Endodermal cell (in vitro differentiated cells): ENCODE measurements at regions not wholly inside any gene's neighbourhood (a gene's known extent, or its start where the extent isn't known, plus 50 kb on each side); places are given as distances from the start of the nearest gene placed in this dataset.

Source experiments
- DNase-seq: peaks from one replicate; pipeline ENCODE4 v3.0.0-alpha.2; 2017
- H3K27ac ChIP-seq: 2 replicates; pipeline ENCODE4 v1.5.1; 2013; ENCODE audit warnings: mild to moderate bottlenecking, low read depth, low read length, moderate library complexity
- H3K27me3 ChIP-seq: 2 replicates; pipeline ENCODE4 v1.6.1; 2013; ENCODE audit warnings: mild to moderate bottlenecking, low read length, moderate library complexity; ENCODE audit not compliant: insufficient read depth, control insufficient read depth, poor library complexity, severe bottlenecking
- H3K36me3 ChIP-seq: 2 replicates; pipeline ENCODE4 v1.7.0; 2013; ENCODE audit warnings: mild to moderate bottlenecking, low read length, moderate library complexity; ENCODE audit not compliant: control insufficient read depth, insufficient read depth
- H3K4me1 ChIP-seq: one replicate; pipeline ENCODE4 v1.7.0; 2013; ENCODE audit warnings: low read length; ENCODE audit not compliant: control insufficient read depth, insufficient read depth
- H3K4me3 ChIP-seq: 2 replicates; pipeline ENCODE4 v1.5.1; 2013; ENCODE audit warnings: mild to moderate bottlenecking, low read length, moderate library complexity
- H3K9ac ChIP-seq: 2 replicates; pipeline ENCODE4 v1.6.1; 2013; ENCODE audit warnings: mild to moderate bottlenecking, low read length, moderate library complexity; ENCODE audit not compliant: poor library complexity, severe bottlenecking; ENCODE audit errors: extremely low read depth
- H3K9me3 ChIP-seq: 2 replicates; pipeline ENCODE4 v1.6.1; 2013; ENCODE audit warnings: mild to moderate bottlenecking, low read length, moderate library complexity; ENCODE audit not compliant: control insufficient read depth
- H3K27ac Mint-ChIP-seq: 2 replicates; pipeline ENCODE4 v1.8.0; 2020; ENCODE audit warnings: mixed read lengths
- H3K27me3 Mint-ChIP-seq: 2 replicates; pipeline ENCODE4 v1.8.0; 2021; ENCODE audit warnings: mild to moderate bottlenecking, mixed read lengths; ENCODE audit not compliant: insufficient read depth
- H3K36me3 Mint-ChIP-seq: 2 replicates; pipeline ENCODE4 v1.8.0; 2020; ENCODE audit warnings: low read depth, mixed read lengths
- H3K4me1 Mint-ChIP-seq: 2 replicates; pipeline ENCODE4 v1.8.0; 2020; ENCODE audit warnings: mixed read lengths
- H3K4me3 Mint-ChIP-seq: 2 replicates; pipeline ENCODE4 v1.8.0; 2020; ENCODE audit warnings: mild to moderate bottlenecking, moderate library complexity, mixed read lengths
- H3K9me3 Mint-ChIP-seq: 2 replicates; pipeline ENCODE4 v1.8.0; 2020; ENCODE audit warnings: mild to moderate bottlenecking, mixed read lengths
- WGBS, 2 experiments: methylation state at CpG; one replicate each; pipeline versions ENCODE4 v1.1.5 to v1.1.7; 2013; ENCODE audit warnings: missing lambda C conversion rate in 2 of 2, mixed read lengths in 1 of 2; ENCODE audit not compliant: insufficient coverage in 1 of 2, insufficient read length in 1 of 2; 5-methylcytosine and 5-hydroxymethylcytosine counted together
- TF ChIP-seq, protein P1 (sequence below): fragments of 200-600 bp; sonication (generic); conservative IDR thresholded peaks from 2 replicates; pipeline ENCODE4 v1.5.0; 2021; ENCODE audit warnings: antibody characterized with exemption, mild to moderate bottlenecking

DNA sequence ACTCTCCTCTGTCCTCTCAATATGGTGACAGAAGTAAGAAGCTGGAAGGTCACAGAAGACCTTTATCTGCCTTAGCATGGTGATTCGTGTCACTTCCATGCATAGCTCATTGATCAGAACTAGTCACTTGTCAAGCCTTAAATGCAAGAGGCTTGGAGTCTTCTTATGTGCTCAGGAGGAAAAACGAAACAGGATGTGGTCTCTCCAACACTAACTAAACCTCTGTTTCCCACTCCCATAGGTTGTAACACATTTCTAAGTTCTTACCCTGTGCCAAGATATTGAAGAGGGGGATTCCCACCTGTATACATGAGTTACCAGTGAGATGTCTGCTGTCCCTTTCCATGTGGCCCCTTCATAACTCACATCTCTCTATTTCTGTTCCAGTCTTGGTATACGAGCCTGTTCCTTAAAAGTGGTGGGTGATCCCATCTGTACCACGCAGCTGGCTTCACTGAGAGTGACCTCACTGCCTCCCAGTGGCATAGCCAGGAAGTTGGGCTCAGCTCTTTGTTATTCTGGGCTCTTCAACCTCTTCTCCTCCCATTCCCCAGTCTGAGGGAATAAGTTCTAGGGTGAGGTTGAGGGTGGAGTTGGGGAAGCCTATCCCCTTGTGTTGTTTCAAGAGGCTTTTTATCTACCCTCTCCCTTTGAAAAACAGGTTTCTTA lies 203.2 kb upstream of the PPP2R3A start:
- no peaks in the 10 kb centered on the region for H3K27me3 Mint-ChIP-seq
- Histone ChIP-seq H3K27ac (no peak overlapping the region), H3K36me3 (no peaks in the 10 kb centered on the region), H3K9ac (no peak overlapping the region), H3K4me1 (no peaks in the 10 kb centered on the region), H3K27me3 (no peaks in the 10 kb centered on the region), H3K4me3 (no peak overlapping the region), H3K9me3 (no peaks in the 10 kb centered on the region)
- DNase-seq, result peak; percentile 67
- H3K9me3 Mint-ChIP-seq, result peaks cover 10% of the 10 kb centered on the region
- no peaks in the 10 kb centered on the region for H3K36me3 Mint-ChIP-seq
- no peaks in the 10 kb centered on the region for H3K4me1 Mint-ChIP-seq
- TF ChIP-seq, protein P1, sequence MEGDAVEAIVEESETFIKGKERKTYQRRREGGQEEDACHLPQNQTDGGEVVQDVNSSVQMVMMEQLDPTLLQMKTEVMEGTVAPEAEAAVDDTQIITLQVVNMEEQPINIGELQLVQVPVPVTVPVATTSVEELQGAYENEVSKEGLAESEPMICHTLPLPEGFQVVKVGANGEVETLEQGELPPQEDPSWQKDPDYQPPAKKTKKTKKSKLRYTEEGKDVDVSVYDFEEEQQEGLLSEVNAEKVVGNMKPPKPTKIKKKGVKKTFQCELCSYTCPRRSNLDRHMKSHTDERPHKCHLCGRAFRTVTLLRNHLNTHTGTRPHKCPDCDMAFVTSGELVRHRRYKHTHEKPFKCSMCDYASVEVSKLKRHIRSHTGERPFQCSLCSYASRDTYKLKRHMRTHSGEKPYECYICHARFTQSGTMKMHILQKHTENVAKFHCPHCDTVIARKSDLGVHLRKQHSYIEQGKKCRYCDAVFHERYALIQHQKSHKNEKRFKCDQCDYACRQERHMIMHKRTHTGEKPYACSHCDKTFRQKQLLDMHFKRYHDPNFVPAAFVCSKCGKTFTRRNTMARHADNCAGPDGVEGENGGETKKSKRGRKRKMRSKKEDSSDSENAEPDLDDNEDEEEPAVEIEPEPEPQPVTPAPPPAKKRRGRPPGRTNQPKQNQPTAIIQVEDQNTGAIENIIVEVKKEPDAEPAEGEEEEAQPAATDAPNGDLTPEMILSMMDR, result peak; percentile 69
- no peak overlapping the region for H3K4me3 Mint-ChIP-seq
- WGBS, 2 experiments, result 68 to 75% methylated on average over 3 to 4 of the region's 4 CpGs
- no peak overlapping the region for H3K27ac Mint-ChIP-seq

DNA sequence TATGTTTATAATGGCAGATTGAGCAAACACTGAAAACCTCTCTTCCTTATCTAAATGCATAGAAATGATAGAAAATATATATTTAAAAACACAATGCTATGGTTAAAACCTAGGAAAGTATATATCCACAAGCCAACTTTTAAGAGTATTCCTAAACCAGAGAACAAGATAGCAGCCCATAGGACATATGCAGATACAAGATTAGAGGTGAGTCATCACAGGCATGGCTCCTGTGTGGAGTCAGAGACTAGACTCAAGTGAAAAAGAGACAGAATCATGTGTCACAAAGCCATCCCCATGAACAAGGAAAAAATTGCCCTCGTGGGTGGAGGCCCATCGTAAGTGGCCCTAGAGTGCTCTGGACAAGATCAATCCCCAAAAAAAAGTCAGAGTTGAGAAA lies 199.4 kb upstream of the PPP2R3A start:
- Histone ChIP-seq H3K27ac (no peak overlapping the region), H3K36me3 (no peaks in the 10 kb centered on the region), H3K4me1 (no peaks in the 10 kb centered on the region), H3K27me3 (peaks cover 9% of the 10 kb centered on the region), H3K9ac (no peak overlapping the region), H3K9me3 (no peaks in the 10 kb centered on the region), H3K4me3 (no peak overlapping the region)
- Mint-ChIP-seq H3K27me3 (peaks cover 2% of the 10 kb centered on the region), H3K27ac (no peak overlapping the region), H3K4me1 (no peaks in the 10 kb centered on the region), H3K4me3 (no peak overlapping the region), H3K9me3 (peaks cover 10% of the 10 kb centered on the region), H3K36me3 (no peaks in the 10 kb centered on the region)
- WGBS, 2 experiments, result 89% methylated on average over 2 of the region's 2 CpGs; no CpG with 5 or more reads in 1 of the 2 experiments
- no peak for DNase-seq
- TF ChIP-seq, protein P1, result no peak

DNA sequence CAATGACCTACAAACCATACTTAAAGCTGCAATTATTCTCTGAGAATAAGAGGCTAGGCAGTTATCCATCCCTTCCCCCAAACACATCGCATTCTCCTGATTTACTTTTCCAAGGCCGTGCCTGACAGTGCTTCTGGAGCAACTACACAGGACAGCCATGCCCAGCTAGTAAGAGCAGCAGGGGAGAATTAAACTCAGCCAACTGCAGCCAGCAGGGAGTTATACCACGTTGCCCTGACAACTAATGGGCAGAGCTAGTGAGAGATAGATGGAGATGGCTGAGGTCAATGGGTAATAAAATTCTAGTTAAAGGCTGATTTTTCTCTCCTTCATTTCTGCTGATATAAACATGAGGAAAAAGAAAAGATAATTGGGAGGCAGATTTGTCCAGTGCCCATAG lies 193.8 kb upstream of the PPP2R3A start:
- H3K36me3 ChIP-seq, result no peaks in the 10 kb centered on the region
- H3K27me3 Mint-ChIP-seq, result peaks cover 8% of the 10 kb centered on the region
- H3K4me1 ChIP-seq, result no peaks in the 10 kb centered on the region

More for the DNA sequence above, 193.8 kb upstream of the PPP2R3A start:
- Histone ChIP-seq H3K27ac (no peak overlapping the region), H3K9me3 (no peaks in the 10 kb centered on the region), H3K9ac (no peak overlapping the region), H3K27me3 (peaks cover 9% of the 10 kb centered on the region), H3K4me3 (no peak overlapping the region)
- no peaks in the 10 kb centered on the region for H3K4me1 Mint-ChIP-seq
- no peaks in the 10 kb centered on the region for H3K36me3 Mint-ChIP-seq
- no peak overlapping the region for H3K27ac Mint-ChIP-seq
- DNase-seq, result no peak
- H3K4me3 Mint-ChIP-seq, result no peak overlapping the region
- TF ChIP-seq, protein P1, result no peak
- WGBS, 2 experiments, result 50 to 78% methylated on average over 1 to 3 of the region's 3 CpGs
- H3K9me3 Mint-ChIP-seq, result no peaks in the 10 kb centered on the region
